Kidney tubule cell (primary cell): ENCODE measurements at regions not wholly inside any gene's neighbourhood (a gene's known extent, or its start where the extent isn't known, plus 50 kb on each side); places are given as distances from the start of the nearest gene placed in this dataset.

Source experiments
- DNase-seq: peaks from one replicate; pipeline ENCODE4 v3.0.0-alpha.2; 2018; ENCODE audit warnings: low spot score

DNA sequence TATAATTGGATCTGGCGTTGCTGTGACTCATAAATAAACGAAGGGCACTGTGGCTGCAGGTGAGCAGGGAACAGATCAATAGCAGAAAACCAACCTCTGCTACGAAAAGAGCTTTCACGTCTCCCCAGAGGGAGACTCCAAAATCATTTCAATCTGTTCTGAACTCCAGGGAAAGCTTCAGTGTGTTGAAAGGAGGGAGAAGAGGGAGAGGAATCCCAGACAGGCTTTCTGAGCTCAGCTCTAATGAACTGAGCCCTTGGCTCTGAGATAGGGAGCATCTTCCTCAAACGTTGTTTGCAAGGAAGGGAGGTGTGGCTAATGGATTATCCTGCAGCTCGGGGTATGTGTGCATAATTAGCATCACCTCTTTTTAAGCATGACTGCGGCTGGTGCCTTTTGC is 288.0 kb upstream of the IRX4 start:
- DNase-seq: no peak

DNA sequence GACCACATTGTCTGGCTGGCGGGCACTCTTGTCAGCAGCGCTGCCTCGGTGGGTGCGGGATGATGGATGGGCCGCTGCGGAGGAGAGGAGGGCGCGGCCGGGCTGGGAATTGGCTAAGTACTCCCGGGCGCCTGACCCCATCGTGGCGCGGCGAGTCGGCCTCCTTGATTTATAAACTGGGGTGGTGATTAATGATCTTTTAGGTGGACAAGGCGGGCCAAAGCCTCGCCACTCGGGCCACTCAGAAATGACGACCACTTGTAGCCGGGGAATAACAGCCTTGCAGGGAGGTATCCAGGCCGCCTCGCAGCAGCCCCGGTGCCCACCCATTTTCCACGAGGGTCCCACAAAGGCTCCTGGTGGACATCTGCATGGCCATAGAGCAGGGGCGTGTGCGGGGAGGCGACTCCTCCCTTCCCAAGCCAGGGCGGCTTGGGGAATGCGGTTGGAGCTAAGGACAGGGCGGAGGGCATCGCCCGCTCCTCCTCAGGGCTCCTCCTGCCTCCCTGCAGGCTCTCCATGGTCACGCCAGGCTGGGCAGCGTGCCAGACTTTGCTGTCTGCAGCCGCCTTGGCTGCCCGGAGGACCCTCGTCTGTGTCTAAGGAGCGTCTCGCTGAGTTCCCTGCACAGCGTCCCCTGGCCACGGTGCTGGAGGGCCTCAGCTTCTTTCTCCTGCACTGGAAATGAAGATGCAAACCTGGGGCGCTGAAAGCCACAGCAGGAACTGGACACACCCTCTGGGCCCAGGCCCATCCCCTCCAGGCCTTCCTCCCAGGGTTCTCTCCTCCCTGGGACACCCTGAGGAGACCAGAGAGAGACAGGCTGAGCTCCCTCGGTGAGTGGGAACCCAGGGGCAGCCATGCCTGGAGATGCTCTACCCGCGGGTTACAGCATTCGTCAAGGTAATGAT is 287.4 kb upstream of the IRX4 start:
- DNase-seq: no peak

DNA sequence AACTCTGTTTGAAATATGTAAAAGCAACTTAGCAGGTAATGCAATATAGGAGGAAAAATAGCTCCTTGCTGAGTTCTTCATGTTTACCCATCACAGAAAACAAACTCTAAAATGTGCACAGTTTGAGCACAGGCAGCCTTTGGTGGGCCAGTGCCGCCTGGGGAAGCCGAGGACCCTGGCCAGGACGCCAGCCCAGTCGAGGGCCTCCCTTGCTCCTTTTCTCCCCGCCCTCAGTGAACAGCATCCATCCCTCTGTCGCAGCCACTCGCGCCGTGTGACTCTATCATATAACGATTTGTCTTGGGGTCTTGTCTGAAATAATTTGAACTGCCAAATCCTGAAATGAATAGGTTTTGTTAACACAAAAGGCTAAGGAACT is 286.7 kb upstream of the IRX4 start:
- no peak for DNase-seq

DNA sequence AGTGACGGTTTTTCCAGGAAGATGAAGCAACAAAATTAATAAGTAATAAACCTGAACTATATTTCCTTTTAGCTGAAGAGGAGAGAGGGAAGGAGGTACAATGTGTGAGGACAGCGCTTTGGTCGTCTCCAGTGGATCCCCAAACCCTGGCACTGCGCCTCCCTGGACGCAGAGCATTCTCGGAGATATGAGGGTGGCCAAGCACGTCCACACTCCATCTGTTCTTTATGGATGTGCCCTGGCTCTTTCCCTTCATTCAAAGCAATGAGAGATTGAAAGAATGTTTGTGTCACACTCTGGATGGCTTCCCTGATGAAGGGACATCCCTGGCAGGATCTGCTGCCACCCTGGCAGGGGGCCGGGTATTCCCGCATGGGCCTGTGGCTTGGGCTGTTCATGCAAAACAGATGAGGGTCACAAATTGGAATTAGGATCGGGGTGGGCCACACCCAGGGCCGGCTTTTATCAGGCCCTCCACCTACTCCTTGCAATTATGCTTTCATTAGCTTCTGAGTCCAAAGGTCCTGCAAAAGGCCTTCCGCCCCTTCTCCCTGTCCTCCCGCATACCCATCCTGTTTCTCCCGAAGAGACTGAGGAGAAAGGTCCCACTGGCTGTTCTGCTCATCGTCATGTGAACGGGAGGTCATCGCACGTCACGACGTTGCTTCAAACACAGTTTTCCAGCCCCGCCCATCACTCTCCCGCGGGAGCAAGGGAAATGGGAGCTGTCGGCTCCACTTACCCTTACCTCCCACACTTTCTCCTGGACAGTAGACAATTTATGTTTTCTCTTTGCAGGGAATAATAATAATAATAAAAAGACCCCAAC is 286.1 kb upstream of the IRX4 start:
- DNase-seq: no peak

DNA sequence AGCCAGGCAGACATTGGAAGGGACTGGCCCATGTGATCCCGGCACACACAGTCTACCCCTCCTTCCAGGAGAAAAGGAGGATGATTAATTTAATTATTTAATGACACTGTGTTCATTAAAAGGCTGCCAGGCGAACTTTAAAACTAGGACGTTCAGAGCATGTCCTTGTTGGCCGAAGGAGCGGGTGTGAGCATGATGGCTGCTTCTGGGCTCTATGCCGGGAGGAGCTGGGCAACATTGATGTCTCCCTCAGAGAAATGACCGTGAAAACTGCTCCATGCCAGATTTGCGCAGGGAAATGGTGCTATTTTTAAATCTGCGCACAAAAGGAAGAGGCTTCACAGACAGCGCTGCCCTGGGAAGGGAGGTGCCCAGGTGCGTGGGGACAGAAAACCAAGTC is 284.9 kb upstream of the IRX4 start:
- no peak for DNase-seq

DNA sequence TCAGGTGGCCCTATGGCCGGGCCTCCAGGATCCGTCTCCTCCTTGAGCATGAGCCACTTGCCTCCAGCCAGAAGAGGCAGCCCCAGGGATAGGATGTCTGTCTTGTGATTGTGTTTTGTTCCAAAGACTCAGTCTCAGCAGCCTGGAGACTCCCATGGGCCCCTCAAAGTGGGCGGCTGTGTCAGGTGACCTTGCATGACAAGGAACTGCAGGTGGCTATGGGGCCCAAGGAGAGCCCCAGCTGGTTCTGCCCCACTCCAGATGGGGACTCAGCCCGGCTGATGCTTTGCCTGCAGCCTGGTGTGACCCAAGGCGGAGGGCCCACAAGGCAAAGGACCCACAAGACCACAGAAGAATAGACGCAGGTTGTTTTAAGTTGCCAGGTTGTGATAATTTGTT is 284.3 kb upstream of the IRX4 start:
- DNase-seq: no peak

DNA sequence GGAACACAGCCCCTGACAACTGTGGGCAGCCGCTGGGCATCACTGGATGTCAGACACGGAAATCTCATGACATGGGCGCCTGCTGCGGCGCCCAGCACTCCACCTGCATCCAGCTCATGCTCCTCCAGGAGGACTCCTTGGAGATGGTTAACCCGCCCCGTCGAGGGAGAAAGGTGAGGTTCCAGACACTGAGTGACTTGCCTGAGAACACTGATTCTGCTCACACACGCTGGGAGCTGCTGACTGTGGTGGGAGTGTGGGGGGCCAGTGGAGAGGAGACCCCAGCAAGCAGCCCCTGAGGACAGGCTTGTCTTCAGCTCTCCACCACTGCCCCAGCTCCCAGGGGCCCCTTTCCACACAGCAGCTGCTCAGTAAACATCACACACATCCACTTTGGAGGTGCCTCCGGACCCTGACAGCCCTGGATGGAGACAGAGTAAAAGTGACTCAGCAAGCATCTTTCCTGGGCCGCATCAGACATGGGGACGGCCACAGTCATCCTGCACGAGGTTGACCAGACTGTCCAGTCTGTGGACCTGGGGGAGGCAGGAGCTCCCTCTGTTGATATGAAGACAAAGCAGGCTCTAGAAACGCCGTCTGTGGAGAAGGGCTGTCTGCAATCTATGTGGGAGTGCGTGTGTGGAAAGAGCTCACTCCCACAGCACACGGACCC is 283.7 kb upstream of the IRX4 start:
- no peak for DNase-seq

DNA sequence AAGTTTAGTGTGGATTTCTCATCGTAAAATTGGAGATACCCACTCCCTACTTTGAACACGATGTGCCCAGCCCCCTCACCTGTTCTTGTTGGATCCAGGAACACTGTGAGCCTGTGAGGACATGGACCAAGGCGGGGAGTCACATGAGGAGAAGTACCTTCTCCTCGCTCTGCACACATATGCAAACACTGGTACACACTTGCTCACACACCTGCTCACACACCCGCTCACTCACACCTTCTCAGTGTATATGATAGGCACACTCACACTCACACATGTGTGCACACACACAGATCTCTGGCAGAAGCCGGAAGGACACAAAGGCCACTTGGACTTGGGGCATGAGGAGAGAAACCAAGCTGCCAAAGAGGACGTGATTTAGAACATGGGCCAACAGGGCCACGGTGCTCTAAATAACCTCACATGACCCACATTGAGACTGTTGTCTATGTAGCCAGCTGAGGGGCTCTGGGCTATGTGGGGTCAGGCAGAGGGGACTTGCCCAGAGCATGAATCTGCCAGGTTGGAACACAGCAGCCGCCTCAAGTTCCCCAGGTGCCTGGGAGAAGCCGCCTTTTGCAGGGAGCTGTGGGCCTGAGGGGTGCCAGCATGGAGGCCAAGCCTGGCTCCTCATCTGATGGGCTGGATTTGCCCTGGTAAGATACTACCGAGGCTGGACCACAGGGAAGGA is 283.0 kb upstream of the IRX4 start:
- no peak for DNase-seq

DNA sequence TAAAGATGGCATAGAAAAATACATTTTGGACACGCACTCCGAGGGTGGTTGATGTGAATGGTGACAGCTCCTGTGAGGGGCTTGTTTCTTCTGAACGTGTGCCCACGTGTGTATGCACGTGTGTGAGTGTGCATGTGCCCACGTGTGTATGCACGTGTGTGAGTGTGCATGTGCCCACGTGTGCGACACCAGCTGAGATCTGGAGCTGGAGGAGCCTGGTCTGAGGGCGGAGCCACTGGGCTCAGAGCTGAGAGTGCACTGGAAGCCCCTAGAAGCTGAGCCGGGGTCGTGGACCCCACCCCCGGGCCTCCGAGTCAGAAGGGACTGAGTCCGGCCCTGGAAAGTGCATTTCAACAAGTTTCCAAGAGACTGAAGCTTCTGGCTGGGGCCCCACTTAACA is 282.5 kb upstream of the IRX4 start:
- DNase-seq: no peak

DNA sequence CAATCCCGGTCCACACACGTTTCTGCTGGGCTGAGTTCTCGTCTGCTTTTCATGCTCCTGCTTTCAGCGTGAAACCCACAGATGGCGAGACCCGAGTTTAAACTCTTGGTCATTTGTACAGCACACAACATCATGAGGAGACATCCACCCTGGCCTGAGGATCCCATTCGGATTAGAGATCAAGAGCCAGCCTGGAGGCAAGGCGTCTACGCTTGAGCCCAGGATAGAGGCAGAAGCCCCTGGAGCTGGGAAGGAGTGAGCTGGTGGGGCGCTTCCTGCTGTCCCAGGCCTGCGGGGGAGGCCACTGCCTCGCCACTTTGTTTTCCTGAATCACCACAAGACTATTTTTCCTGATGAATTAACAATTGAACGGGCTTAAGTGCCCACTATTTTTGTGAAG is 281.9 kb upstream of the IRX4 start:
- no peak for DNase-seq

DNA sequence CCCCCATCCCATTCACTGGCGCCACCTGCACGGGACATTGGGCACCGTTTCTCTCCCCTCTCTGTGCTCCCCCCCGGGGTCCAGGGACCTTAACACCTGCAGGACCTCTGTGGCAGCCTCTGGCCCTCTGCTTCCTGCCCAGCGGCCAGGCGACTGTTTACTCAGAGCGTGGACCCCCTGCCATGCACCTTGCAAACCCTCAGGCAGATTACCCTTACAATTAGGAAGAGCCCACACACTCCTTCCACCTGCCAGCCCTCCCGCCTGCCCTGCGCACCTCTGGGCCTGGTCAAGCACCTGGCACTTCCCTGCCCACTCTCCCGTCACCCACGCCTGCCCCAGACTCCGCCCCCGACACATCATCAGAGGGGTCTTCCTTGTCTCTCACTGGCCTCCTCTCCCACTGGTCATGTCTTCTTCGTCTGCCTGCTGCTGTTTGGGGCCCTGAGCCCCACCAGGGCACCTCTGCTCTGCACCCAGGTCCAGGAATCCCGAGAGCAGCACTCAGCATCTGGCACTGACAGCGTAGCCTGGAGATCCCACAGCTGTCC is 281.3 kb upstream of the IRX4 start:
- no peak for DNase-seq

DNA sequence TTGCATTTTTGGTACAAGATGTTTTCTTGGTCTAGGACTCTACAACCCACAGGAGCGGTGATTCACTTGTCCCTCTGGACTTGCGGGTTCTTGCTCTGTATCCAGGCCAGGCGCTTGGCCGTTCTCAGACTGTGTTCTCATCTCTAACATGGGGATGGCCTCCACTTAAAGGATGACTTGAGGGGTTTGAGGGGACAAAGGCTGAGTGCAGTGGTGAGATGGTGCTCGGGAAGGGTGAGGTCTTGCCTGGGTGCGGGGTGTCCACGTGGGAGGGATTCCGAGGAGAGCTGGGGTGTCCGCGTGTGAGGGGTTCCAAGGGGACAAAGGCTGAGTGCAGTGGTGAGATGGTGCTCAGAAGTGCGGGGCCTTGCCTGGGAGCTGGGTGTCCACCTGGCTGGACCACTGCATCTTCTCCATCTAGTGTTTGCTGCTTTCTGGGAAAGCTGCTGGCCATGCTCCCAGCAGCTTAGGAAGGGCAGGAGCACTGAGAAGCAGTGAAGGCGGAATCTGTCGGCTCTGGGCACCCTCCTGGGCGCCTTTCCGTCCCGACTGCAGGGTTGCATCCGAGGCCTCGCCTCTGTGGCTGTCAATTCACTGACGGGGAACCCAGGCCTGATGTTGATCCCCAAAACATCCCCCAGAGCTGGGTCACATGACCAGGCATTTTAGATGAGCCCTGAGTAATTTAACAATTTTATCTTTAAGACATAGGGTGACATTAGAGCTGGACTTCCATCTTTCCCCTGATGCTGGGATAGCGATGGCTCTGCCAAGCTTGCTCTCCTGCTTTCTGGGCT is 280.5 kb upstream of the IRX4 start:
- DNase-seq: no peak

DNA sequence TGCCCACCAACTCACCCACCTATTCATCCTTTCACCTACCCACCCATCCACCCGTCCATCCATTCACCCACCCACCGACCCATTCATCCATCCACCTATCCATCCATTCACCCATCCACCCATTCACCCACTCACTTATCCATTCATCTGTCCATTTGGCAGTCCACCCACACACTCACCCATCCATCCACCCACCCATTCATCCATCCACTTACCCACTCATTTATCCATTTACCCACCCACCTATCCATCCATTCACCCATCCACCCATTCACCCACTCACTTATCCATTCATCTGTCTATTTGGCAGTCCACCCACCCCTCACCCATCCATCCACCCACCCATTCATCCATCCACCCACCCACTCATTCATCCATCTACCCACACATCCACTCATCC is 278.1 kb upstream of the IRX4 start:
- DNase-seq: no peak

DNA sequence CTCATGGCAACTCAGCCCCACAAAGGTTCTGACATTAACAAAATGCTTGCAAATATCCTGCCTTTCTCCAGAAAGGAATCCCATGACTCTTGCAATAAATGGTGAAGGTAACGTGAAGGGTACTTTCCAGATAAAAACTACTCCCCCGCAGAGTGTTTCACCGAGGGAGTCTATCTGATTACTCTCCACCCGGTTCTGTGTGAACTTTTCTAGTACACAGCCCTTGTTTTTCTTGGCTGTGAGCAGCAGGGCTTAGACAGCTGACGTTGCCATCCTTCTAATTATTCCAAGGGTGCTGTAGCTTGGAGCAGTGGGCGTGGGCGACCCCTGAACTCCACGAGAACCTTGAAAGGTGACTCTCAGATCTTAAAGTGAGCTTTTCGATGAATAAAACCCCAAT is 276.0 kb upstream of the IRX4 start:
- DNase-seq: no peak

DNA sequence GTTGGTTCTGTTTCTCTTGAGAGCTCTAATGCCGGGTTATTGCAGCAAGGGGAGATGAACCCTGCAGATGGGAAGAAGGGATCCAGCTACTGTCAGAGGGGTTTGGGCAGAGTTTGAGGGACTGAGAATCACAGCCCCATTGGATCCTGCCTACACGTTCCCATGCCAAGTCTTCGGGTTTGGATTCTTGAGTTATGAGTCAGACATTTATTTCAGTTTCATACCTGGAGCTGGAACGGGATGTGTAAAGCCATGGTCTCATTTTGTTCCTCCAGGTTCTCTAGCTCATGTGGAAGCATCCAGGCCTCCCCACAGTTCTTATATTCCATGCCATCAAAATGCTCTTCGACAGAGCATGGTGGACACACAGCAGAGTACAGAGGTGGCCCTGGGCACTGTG is 275.4 kb upstream of the IRX4 start:
- peak; percentile 12 for DNase-seq

DNA sequence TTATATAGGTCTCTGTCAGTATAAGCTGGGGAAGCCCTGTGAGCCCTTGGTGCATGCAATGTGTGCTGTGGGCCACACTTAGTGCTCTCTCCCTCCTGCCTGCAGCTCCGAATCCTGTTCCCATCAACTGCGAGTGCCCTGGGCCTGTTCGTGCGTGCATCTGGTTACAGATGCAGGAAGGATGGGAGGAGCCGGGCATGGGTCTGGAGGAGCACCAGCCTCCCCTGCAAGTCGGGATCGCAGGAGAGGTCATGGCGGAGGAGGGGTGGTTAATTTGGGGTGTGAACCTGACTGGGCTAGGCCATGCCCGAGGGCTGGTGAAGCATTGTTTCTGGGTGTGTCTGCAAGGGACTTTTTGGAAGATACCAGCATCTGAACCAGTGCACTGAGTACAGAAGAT is 274.6 kb upstream of the IRX4 start:
- DNase-seq: no peak

DNA sequence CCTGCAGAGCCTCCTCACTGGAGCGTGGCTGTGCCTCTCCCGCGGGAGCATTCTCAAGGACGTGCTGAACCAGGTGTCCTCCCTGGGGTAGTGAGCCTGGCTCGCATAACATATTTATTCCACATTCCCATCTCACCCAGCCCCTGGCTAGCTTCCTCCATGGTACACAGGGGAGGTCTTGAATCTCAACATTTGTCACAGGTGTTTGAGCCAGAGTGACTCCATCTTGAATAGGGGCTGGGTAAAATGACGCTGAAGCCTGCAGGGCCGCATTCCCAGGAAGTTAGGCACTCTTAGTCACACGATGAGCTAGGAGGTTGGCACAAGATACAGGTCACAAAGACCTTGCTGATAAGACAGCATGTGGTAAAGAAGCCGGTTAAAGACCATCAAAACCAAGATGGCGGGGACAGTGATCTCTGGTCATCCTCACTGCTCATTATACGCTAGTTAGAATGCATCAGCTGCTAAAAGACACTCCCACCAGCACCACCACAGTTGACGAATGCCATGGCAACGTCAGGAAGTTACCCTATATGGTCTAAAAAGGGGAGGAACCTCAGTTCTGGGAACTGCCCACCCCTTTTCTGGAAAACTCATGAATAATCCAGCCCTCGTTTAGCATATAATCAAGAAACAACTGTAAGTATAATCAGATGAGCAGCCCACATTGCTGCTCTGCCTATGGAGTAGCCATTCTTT is 273.8 kb upstream of the IRX4 start:
- no peak for DNase-seq

DNA sequence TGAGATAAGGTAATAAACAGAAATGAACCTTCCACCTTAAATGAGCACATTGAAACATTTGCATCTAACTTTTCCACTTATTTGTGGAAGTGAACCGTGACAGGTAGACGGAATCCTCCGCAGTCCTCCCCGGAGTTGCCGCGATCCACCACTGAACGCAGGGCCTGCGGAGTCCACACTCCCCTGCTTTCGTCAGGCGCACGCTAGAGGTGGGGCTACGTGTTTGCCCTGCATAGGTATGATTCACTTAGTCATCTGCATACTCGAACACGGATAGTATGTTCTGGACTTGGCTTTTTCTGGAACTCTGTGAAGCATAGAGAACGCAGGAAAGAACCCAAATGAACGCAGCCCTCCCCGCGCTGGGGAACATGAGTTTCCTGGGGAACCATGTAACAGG is 272.8 kb upstream of the IRX4 start:
- DNase-seq: peak; percentile 69

DNA sequence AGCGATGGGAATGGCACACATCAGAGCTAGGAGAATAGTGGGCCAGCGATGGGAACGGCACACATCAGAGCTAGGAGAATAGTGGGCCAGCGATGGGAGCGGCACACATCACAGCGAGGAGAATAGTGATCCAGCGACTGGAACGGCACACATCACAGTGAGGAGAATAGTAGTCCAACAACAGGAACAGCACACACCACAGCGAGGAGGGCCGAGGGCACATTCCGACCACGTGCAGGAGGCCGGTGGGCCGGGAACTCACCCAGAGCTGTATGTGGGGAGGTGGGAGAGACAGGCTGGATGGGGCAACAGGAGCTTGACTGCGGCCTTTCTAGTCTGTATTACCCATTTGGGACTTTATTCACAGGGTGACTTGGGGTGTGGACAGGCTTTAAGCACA is 271.1 kb upstream of the IRX4 start:
- DNase-seq: no peak

DNA sequence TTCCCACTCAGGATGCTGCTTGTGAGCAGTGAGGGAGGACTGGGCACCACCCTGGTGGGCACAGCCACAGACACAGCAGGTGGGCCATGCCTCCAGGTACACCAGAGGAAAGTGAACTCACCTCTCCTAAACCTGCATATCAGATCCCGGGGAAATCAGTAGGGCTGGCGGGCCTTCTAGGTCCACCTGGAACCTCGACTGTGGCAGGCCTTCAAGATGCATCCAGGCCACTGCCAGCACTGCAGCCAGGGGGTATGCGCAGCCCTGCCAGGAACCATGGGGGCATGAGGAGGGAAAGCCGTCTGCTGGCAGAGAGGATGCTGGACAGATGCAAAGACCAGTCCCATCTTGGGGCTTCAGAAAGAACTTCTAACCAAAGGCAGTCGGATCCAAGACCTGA is 270.6 kb upstream of the IRX4 start:
- no peak for DNase-seq
